GM18505 (cell line): ENCODE measurements at regions not wholly inside any gene's neighbourhood (a gene's known extent, or its start where the extent isn't known, plus 50 kb on each side); places are given as distances from the start of the nearest gene placed in this dataset.

ENCODE experiments used
- ATAC-seq: cut with Tn5 transposase; IDR thresholded peaks from one replicate; pipeline ENCODE4 v1.9.1; 2021; ENCODE audit not compliant: unreplicated experiment
- POLR2A ChIP-seq: IDR thresholded peaks from 4 replicates; pipeline ENCODE4 v1.6.1; 2011; ENCODE audit warnings: borderline replicate concordance; ENCODE audit not compliant: insufficient read depth, insufficient read length; ENCODE audit errors: extremely low read depth

GRCh38 chr3:193861012-193861411 is 268.0 kb downstream of the OPA1 start:
- TF ChIP-seq POLR2A = no peak
- no peak for ATAC-seq

- no peak for ATAC-seq
- no peak for TF ChIP-seq POLR2A
These were observed 269.8 kb downstream of the OPA1 start for GRCh38 chr3:193862843-193863242.

- no peak for TF ChIP-seq POLR2A
- no peak for ATAC-seq
These were observed 270.8 kb downstream of the OPA1 start for GRCh38 chr3:193863657-193864357.

- peak; percentile 80 for ATAC-seq
- TF ChIP-seq POLR2A = no peak
These were observed 270.6 kb upstream of the HES1 start for GRCh38 chr3:193865339-193865738.

- no peak for ATAC-seq
- no peak for TF ChIP-seq POLR2A
These were observed 270.0 kb upstream of the HES1 start for GRCh38 chr3:193865896-193866480.

GRCh38 chr3:193868590-193868989 is 267.4 kb upstream of the HES1 start:
- ATAC-seq = no peak
- TF ChIP-seq POLR2A = no peak

GRCh38 chr3:193869221-193870201 is 266.4 kb upstream of the HES1 start:
- no peak for TF ChIP-seq POLR2A
- ATAC-seq = no peak

GRCh38 chr3:193870376-193871219 is 265.4 kb upstream of the HES1 start:
- no peak for ATAC-seq
- no peak for TF ChIP-seq POLR2A

- no peak for ATAC-seq
- TF ChIP-seq POLR2A = no peak
These were observed 264.8 kb upstream of the HES1 start for GRCh38 chr3:193871220-193871485.

GRCh38 chr3:193872265-193872753 is 263.6 kb upstream of the HES1 start:
- no peak for TF ChIP-seq POLR2A
- peak; percentile 53 for ATAC-seq

- TF ChIP-seq POLR2A = no peak
These were observed 262.3 kb upstream of the HES1 start for GRCh38 chr3:193873426-193874201.

GRCh38 chr3:193874512-193874911 is 261.4 kb upstream of the HES1 start:
- no peak for ATAC-seq

More at GRCh38 chr3:193873426-193874201, 262.3 kb upstream of the HES1 start:
- no peak for ATAC-seq

More at GRCh38 chr3:193874512-193874911, 261.4 kb upstream of the HES1 start:
- TF ChIP-seq POLR2A = no peak
